Right lobe of liver (tissue), 4 donors: ENCODE measurements at regions not wholly inside any gene's neighbourhood (a gene's known extent, or its start where the extent isn't known, plus 50 kb on each side); places are given as distances from the start of the nearest gene placed in this dataset.

Experiments
- CTCF ChIP-seq, 4 donors: fragments of 200-600 bp in 3 of 4; fragments of 450-650 bp in 1 of 4; IDR thresholded peaks; one replicate each; pipeline versions ENCODE4 v1.5.1 to v1.8.0; 2016 to 2022; ENCODE audit warnings: antibody characterized with exemption in 4 of 4, mild to moderate bottlenecking in 2 of 4
- POLR2A ChIP-seq: fragments of 450-650 bp; IDR thresholded peaks from one replicate; pipeline ENCODE4 v1.6.1; 2017; ENCODE audit warnings: antibody characterized with exemption, mild to moderate bottlenecking
- donor health status: DM: no; HTN: no; CAD: no.
- donor health status: DM: no; HTN: no; CAD: no.
- donor health status: DM: no; HTN: yes; CAD: no.

- TF ChIP-seq CTCF (IDR thresholded peaks at IDR 0.05) (no peak), POLR2A (no peak)
Observed at GRCh38 chr1:37299216-37299615, 175.2 kb upstream of the ZC3H12A start.
